Sciatic nerve (tissue), 2 donors: ENCODE measurements at regions not wholly inside any gene's neighbourhood (a gene's known extent, or its start where the extent isn't known, plus 50 kb on each side); places are given as distances from the start of the nearest gene placed in this dataset.

Source experiments
- ATAC-seq: fragments of 200-7000 bp; cut with Tn5 transposase; one replicate; pipeline ENCODE4 v1.9.1; 2020; ENCODE audit warnings: mild to moderate bottlenecking, moderate library complexity
- DNase-seq: peaks from one replicate; pipeline ENCODE4 v3.0.0-alpha.2; 2020; ENCODE audit warnings: low spot score
- intact Hi-C: fragments of 100-400 bp; cut with DNase I; formaldehyde crosslinking; loops from one replicate; pipeline ENCODE4 v1.14.2; 2022
- donor health status: DM: no; HTN: no; CAD: no.
- donor health status: DM: no; HTN: no; CAD: no.

DNA sequence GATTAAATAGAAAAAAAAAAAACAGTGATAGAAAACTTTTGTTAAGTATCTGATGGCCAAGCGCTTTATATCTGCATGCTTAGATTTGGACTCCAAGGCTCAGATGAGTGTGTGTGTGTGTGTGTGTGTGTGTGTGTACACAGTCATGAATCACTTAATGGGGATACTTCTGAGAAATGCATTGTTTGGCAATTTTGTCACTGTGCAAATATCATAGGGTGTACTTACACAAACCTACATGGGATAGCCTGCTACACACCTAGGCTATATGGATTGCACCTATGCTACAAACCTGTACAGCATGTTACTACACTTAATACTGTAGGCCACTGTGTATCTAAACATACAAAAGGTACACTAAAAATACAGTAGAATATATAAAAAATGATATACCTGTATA, 635.6 kb upstream of the NUDT12 start:
- intact Hi-C loops, result no loop called here
- no peak for DNase-seq
- no peak for ATAC-seq

DNA sequence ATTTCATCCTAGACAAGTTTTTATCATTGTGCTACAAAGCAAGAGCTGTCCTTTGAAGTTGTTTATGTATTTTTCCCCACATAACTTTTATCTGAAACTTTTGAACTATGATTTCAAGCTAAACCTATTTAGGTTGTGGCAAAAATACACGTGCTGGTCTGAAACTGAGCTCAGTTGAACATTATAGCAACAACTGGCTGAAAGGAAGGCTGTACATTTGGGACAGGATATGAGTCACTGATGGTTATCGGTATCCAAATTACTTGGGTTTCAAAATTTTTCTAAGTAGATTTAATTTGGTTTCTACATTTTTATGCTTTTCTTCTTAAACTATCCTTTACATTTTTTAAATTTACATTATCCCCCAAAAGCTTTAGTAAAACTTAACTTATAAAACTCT, 627.3 kb upstream of the NUDT12 start:
- intact Hi-C loops, result no loop called here
- ATAC-seq (no peak), DNase-seq (no peak)

DNA sequence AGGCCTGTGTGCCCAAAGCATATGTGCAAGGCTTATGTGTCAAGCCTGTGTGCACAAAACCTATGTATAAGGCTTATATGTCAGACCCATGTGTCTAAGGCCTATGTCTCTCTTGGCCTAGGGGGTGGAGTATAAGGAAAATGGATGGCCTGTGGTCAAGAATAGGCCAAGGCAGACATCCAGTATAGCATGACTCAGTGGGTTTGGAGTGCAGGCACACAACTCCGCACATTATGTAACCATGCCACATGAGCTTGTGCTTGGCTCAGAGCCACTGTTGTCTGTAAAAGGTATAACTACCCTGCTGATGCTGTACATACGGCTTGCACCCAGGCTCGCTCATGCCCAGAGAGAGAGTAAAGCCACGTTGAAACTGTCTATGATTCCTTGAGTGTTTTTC, 626.4 kb upstream of the NUDT12 start:
- no peak for DNase-seq
- no peak for ATAC-seq
- intact Hi-C loops, result no loop called here

DNA sequence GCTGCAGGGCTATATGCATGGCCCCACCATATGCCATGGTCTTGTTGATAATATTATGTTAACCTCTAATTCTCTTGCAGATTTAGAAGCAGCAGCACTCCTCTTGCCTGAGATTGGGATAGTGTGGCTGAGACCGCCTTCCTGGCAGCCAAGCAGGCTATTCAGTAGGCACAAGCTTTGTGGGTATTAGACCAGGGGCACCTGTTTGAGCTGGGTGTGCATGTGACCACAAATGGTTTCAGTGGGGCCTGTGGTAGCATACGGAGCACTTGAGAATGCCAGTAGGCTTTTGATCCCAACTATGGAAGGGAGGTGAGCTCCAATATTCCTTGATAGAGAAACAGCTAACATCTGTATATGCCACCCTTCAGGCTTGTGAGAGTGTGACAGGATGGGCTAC, 625.1 kb upstream of the NUDT12 start:
- intact Hi-C loops, result no loop called here
- ATAC-seq, result no peak
- no peak for DNase-seq

DNA sequence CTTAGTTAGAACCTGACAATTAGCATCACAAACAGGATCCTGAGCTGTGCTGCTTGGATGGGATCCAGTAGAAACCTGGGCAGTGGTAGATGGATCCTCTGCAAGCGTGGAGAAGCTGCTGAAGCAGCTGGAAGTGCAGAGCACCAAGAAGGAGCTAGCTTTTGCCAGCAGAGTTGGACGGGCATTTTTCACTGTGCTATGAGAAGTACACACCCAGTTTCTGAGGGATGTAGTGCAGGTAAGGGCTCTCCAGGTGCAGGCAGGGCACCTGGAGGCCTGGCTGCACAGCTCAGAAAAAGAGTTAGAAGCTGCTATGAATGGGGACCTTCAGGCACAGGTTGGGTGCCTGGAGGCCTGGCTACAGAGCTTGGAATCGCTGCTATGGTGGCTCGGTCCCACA, 623.9 kb upstream of the NUDT12 start:
- no peak for ATAC-seq
- no peak for DNase-seq
- intact Hi-C loops, result no loop called here

DNA sequence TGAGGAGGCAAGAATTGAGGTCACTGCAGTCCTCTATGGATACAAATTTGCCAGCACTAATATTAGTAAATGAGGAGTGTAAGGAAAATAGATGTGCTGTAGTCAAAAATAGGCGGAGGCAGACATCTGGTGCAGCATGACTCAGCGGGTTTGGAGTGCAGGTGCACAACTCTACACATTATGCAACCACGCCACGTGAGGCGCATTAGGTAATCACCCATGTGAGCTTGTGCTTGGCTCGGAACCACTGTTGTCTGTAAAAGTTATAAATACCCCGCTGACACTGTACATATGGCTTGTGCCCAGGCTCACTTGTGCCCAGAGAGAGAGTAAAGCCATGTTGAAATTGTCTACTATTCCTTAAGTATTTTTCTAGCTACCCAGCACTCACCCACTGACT, 623.5 kb upstream of the NUDT12 start:
- DNase-seq (no peak), ATAC-seq (no peak)
- intact Hi-C loops, result no loop called here

DNA sequence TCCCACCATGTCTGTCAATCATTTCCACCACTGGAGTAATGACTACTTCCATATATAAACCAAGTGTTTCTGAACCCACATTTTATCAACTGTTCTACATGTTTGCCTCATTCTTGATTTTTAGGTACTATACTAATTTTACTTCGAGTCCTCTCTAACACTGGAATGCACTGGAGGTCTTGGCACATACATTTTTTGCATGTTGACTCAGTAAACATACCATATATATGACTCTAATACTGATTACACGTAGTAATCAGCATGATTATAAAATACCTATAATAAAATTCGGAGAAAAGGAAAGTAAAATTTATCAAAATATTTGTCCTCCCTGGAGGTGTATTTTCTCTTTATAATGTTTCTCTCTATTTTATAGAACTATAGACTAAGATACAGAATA, 621.7 kb upstream of the NUDT12 start:
- intact Hi-C loops, result no loop called here

DNA sequence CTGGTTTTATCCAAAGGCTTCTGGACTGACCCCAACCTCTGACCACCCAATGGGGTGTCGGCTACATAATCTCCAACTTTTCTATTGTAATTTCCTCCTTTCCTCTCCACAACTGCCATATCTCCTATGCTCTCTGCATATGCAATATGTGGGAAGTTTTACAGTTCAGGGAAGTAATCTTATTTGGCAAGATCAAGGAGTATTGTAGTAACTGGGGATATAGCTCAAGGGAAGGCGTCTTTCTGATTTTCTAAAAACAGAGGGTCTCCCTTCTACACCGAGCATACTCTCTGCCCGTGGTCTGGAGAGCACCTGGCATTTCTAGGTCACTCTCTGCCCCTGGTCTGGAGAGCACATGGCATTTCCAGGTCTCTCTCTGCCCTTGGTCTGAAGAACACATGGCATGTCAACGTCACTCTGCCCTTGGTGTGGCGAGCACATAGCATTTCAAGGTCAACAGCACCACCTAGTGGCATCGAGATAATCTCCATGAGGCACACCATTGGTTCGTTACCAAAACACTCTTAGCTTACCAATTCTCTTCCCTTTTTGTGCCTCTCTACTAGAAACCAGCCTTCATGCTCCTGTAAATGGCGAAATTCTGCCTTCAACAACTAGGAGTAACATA, 616.4 kb upstream of the NUDT12 start:
- intact Hi-C loops, result no loop called here
- ATAC-seq (peak; percentile 73), DNase-seq (no peak)

More for the DNA sequence above, 621.7 kb upstream of the NUDT12 start:
- DNase-seq (no peak), ATAC-seq (no peak)

DNA sequence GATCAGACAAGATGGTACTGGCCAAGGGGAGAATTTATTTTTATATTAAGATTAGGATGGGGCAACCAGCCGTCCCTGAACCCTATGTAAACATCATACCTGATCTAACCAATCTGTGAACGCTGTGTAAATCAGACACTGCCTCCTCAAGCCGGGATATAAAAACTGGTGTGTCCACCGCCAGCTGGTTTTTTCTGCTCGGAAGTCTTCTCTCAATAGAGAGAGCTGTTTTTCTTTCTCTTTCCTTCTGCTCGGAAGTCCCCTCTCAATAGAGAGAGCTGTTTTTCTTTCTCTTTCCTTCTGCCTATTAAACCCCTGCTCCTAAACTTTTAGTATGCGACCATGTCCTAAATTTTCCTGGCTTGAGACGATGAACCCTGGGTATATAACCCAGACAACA, 615.5 kb upstream of the NUDT12 start:
- no peak for ATAC-seq
- intact Hi-C loops, result no loop called here
- DNase-seq, result no peak

DNA sequence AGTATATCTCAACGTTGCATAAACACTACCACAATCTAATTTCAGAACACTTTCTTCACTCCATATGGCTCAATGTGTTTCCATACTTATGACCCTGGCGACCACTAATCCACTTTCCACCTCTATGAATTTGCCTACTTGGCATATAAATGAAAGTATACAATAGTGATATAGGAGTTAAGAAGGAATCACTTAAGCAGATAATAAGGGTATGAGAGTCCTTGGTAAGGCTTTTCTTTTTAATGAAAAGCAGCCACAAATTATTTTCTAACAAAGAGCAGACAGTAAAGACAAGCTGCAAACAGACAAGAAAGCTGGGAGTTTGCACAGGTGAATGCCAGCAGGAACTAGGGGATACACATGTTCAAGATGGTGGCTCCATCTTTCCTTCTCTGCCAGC, 615.1 kb upstream of the NUDT12 start:
- intact Hi-C loops, result no loop called here
- ATAC-seq, result no peak
- no peak for DNase-seq

DNA sequence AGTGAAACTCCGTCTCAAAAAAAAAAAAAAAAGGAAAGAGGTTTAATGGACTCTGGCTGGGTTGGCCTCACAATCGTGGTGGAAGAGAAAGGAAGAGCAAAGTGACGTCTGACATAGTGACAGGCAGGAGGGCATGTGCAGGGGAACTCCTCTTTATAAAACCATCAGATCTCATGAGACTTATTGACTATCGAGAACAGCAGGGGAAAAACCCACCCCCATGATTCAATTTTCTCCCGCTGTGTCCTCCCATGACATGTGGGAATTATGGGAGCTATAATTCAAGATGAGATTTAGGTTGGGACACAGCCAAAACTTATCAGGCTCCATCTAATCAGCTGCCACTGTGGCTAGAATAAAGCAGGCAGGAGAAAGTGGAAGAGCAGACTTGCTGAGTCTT, 610.4 kb upstream of the NUDT12 start:
- ATAC-seq (no peak), DNase-seq (no peak)
- intact Hi-C loops, result no loop called here

DNA sequence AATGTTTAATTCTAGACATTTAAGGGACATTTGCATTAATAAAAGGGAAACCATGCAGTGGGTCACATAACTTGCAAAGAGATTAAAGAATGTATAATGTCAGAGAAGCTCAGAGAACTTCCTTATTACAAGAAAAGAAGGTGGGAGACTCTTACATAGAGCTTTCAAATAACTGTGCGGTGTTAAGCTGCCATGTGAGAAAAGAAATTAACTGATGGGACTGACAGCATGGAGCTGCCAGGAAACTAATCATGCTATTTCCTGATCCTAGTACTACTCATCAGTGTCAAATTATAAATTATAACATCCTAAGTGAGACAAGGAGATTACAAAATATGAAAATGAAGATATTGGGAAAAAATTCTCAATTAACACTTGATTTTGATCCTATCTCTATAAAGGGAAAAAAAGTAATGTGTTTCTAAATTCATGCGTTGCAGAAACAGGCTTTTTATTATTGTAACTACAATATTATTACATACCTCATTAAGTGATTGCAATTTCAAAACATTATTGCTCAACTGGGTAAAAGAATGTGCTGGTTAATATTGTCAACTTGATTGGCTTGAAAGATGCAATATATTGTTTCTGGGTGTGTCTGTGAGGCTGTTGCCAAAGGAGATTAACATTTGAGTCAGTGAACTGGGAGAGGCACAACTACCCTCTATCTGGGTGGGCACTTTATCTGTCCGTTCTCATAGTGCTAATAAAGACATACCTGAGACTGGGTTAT, 609.5 kb upstream of the NUDT12 start:
- DNase-seq, result no peak
- intact Hi-C loops, result no loop called here
- ATAC-seq, result no peak

DNA sequence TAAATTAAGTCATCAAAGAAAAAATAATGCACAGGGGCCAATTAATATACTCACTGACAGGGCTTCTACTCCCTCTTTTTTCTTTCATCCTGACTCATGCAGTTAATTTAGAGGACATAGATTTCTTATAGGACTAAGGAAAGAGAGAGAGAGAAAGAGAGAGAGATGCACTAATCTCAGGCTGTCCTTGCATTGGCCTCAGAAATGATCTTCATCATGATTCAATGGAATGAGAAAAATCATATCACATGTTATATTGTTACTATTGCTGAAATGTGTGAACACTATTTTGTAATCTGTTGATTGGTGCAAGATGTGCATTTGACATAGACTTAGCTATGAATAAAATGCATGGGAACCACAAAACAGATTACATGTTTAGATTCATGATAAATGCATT, 608.3 kb upstream of the NUDT12 start:
- intact Hi-C loops, result no loop called here
- no peak for ATAC-seq

DNA sequence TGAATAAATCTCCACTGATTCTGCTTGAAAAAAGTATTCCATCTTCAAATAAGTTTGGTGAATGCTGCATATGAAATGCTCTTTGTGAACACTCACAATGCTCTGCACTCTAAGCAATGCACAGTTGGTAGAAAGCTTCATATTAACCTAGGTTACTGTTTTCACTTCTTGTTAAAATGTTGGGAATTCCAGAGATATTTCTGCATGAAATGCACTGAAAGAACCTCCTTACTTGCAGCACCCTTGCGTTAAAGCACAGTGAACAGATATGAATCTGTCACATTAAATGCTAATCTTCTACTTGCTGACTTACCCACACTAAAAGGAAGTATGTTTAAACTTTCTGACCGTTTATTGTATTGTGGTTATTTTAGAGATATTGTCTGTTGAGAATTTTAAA, 584.1 kb upstream of the NUDT12 start:
- no peak for ATAC-seq
- no peak for DNase-seq
- intact Hi-C loops, result no loop called here

More for the DNA sequence above, 608.3 kb upstream of the NUDT12 start:
- DNase-seq, result no peak

DNA sequence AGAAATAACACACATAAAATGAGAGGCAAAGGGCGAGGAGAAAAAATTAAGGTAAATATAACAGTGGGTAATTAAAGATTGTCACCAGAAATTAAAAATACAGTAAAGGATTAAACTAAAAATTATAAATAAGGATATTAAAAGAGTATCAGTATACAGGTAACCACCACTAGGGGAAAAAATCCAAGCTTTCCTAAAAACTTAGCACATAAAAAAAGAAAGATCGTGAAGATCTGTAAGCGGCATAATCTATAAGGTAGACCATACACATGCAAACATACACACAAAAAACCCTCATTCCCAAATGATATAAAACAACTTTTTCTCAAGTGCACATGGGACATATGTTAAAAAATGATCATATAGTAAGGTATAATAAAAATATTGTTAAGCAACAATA, 577.3 kb upstream of the NUDT12 start:
- intact Hi-C loops, result no loop called here
- ATAC-seq, result no peak
- no peak for DNase-seq

DNA sequence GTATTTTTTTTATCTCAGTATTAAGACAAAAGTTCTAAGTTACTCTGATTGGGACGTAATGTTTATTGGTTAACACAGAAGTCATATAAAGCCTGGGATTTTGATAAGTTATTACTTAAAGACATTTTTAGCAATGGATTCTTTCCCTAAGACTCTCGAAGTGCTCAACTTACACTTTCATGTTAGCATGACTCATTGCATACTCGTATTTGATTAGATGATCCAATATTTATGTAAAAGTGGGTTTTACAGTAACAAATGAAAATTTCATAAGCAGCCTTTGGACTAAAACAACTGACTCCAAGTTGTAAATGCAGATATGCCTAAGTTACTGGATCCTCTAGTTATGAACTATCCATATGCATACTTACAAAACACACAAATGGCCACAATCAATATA, 567.7 kb upstream of the NUDT12 start:
- ATAC-seq (no peak), DNase-seq (no peak)
- intact Hi-C loops, result no loop called here

DNA sequence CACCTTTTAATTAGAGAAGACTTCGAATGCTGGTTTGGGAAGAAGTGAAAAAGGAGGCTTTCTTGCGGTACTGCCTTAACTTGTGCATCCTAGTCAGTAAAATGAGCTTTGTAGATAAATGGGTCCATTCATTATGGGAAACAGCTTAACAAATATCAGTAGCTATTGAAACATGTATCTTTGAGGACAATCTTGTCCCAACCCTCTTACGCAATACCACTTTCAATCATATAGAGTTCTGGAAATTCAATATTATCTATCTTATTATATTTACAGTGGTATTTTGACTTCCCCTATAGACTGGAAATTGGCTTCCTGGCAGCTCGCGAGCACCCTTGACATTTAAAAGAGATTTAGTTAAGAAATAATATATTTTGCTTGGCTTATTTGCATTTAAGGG, 565.8 kb upstream of the NUDT12 start:
- no peak for DNase-seq
- intact Hi-C loops, result no loop called here
- ATAC-seq, result no peak

DNA sequence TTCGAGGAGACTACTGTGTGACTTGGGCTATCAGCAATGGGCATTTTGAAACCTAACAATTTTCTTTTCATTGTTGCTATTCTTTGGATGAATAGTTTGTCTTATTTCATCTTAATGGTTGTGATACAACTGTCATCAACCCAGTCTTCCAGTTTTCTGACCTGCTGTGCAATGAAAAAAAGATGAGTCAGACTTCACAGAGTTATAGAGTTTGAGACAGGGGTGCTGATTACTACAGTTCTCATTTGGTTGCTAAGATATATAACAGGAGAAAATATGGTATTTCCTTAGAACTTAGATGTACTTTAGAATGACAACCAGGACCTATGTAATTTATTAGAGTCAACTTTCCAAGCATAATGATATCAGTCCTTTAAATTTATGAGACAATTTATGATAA, 564.4 kb upstream of the NUDT12 start:
- intact Hi-C loops, result no loop called here
- ATAC-seq (no peak), DNase-seq (no peak)

DNA sequence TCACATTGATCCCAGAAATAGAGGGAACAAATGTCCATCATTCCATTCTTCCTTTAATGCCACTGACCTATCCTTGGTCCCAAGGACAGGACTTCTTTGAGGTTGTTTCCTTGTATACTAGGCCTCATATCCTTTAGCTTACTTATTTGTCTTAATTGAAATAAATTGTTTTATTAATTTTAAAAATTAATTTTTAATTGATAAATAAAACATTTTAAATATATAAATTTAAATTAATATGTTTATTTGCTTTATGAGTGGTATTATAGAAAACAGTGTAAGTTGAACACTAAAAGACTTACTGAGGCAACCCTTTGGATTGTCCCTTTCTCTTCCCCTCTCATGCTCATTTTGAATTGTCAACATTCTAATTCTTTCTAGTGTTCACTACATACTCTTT, 556.9 kb upstream of the NUDT12 start:
- intact Hi-C loops, result no loop called here
- DNase-seq, result no peak
- ATAC-seq, result no peak

DNA sequence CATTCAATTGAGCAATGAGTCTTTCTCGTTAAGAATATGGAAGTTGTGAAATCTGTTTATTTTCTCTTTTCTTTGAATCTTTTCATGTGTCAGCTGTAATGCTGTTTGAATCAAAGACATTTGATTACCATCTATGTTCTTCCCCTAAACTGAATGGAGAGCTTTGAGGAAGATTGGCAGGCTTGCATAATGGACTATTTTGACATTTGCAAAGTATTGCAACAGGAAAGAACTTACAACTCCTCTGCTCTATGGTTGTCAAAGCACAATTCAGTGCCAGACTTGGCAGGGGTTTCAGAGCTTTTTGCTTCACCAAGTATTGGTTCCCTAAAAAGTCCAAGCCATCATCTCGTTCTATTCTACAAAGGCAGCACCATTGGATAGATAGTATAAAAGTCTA, 549.0 kb upstream of the NUDT12 start:
- intact Hi-C loops, result no loop called here
- ATAC-seq, result no peak

DNA sequence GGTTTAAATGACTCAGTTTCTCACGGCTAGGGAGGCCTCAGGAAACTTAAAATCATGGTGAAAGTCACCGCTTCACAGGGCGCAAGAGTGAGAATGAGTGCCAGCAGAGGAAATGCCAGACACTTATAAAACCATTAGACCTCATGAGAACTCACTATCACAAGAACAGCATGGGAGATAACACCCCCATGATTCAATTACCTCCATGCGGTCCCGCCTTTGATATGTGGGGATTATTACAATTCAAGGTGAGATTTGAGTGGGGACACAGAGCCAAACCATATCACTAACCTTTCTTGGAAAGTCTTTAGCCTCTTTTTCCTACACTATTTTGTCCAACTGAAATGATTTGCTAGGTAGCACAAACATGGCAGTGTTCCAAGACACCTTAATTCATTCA, 533.9 kb upstream of the NUDT12 start:
- ATAC-seq (no peak), DNase-seq (no peak)
- intact Hi-C loops, result no loop called here

More for the DNA sequence above, 549.0 kb upstream of the NUDT12 start:
- DNase-seq, result no peak
